Fibroblast of lung (primary cell): ENCODE measurements at regions not wholly inside any gene's neighbourhood (a gene's known extent, or its start where the extent isn't known, plus 50 kb on each side); places are given as distances from the start of the nearest gene placed in this dataset.

ENCODE experiments used
- CTCF ChIP-seq, 2 donors: IDR thresholded peaks in 1 of 2; conservative IDR thresholded peaks in 1 of 2; 1 replicate in 1 of 2; 2 replicates in 1 of 2; pipeline ENCODE4 v1.5.1; 2011 to 2012; ENCODE audit warnings: low read length in 2 of 2, control low read depth in 1 of 2, inconsistent platforms in 1 of 2, low read depth in 1 of 2, mild to moderate bottlenecking in 1 of 2
- EZH2 ChIP-seq: IDR thresholded peaks from 2 replicates; pipeline ENCODE4 v1.5.1; 2012; ENCODE audit warnings: low read length, control low read depth, mild to moderate bottlenecking; ENCODE audit errors: missing control alignments

DNA sequence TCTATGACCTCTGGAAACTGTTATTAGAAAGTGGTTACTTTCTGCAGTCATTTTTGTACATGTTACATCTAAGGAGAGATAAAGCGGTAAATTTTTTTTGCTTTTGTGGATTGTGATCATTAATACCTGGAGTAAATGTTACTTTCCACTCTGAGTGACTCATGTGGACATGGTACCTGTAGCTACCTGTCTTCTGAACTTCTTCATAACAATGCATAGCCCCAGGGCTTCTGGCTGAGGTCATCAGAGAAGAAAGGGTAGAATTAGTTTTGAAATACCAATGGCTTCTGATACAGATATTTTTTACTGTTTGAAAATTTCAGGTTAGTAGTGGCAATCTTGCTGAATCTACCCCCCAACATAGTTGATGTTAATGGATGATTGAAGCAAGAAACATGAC is 489.3 kb downstream of the RWDD3 start:
- no peak for TF ChIP-seq CTCF (conservative IDR thresholded peaks at IDR 0.05 in 1 of 2, IDR thresholded peaks at IDR 0.05 in 1 of 2; ENCODE audit: low read depth in 1 of 2, low read length in 2 of 2)
- TF ChIP-seq EZH2 = no peak
